HG03135 (cell line): ENCODE measurements at regions not wholly inside any gene's neighbourhood (a gene's known extent, or its start where the extent isn't known, plus 50 kb on each side); places are given as distances from the start of the nearest gene placed in this dataset.

Experiments
- ATAC-seq: cut with Tn5 transposase; IDR thresholded peaks from one replicate; pipeline ENCODE4 v1.9.1; 2021; ENCODE audit warnings: mild to moderate bottlenecking, moderate library complexity; ENCODE audit not compliant: unreplicated experiment

GRCh38 chrX:9191392-9191791 is 157.5 kb upstream of the FAM9B start:
- no peak for ATAC-seq

DNA sequence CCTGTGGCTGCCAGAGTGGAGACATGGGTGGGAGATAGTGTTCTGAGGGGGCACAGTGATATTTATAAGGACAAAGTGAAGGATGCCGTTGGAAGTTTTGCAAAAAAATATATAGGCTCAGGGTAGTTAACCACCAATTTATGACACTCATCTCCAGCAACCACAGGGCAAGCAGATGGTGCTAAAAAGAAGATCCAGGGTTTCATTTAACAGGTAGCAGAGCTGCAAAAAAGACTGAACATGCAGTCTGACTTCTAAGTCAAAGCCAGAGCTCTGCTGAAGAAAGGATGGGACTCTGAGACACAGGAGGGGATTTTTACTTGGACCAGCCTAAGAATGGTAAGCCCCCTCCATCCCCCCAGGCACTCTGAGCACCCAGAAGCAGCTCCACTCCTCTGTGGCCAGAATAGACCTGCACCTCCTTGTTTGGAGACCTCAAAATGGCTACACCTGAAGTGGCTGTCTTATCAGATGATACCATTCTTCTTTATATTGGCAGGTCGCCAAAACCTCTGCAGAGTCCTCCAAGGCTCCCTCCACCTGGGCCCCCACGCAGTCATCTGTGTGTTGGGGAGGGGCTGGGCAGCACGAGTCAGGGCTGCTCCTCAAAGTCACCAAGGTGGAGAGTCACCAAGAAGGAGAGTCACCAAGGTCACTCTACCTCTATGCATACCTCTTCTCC is 161.4 kb upstream of the FAM9B start:
- ATAC-seq = no peak

DNA sequence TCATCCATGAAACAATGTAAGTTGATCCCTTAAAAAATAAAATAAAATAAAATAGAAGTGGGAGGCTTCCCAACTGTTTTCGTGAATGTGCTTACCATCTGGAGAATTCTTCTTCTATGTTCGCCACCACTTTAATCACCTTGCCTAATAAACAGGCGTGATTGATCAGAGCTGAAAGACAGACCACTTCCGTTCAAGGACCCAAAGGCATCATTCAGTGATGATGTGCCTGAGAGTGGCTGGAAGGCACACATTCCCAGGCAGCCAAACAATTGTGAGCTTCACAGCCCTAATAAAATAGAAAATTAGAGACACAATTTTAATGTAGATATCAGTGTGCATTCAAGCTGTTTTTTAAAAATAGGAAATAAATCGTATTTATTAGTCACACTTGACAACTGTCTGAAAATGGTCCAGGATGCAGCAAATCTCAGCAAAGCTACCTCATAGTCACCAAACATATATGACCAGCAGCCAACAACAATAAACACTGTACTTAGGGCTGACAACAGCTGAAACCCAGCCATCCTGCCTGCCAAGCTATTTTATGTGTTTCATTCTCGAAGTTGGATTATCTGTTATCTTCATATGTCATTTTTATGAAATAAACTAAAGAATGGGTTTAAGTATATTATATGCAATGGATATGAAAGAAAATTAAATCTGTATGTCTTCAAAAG is 163.2 kb upstream of the FAM9B start:
- ATAC-seq = no peak

DNA sequence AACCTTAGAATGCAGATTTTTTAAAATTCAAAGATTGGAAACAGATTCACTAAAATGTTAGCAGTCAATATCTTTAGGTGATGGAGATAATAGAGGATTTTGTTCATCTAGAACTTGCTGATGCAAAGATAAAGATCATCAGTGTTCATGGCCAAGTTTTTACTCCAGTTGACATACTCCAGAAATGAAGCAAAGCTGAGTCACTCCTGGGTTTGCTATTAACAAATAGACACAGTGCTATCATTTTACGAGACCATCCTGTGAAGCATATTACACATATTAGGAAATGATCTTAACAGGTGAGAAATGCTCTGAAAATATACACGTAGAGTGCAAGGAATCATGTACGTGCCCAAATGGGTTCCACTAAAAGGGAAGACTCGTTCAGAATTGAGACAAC is 170.6 kb upstream of the FAM9B start:
- no peak for ATAC-seq

DNA sequence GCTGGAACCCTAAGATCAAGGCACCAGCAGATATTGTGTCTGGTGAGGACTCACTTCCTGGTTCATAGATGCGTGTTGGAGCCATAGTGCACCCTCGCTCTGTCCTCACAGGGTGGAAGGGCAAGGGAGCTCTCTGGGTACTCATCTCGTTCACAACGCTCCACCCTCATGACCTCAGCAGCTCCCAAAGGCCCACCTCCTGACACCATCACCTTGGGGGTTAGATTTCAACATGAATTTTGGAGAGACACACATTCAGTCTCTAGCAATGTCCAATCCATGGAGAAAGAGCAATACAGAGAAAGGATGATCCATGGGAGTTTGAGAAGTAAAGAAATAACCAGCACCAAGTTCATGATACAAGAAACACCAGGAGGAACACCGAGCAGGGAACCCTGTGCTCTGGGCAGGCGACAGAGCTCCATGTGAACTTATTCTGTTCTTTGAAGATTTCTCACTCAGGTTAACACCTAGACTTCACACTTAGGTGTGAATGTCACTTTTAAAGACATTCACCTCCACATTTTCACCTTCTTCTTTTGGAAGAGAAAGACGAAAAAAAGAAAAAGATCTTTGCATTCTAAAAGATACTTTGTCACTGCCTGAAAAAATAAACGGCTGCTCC is 171.8 kb upstream of the FAM9B start:
- no peak for ATAC-seq

GRCh38 chrX:9207142-9207541 is 173.2 kb upstream of the FAM9B start:
- no peak for ATAC-seq

GRCh38 chrX:9211269-9211668 is 177.3 kb upstream of the FAM9B start:
- no peak for ATAC-seq

DNA sequence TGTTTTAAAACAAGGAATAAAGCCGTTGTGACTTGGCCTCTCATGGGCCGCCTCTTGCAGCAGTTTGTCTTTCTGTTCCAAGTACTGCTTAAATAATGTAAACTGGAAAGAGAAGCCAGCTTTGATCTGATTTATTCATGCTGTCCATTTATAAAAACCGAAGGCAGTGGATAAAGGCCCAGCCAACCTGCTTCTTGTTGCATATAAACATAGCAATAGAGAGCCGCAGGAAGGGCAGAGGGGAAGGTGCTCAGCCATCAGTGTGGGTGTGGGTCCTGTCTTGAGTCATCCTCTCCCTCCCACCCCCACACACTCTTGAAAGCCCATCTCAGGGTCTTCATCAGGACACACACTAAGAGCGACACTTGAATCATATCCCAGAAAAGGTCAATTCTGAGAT is 187.9 kb upstream of the FAM9B start:
- ATAC-seq = no peak

- ATAC-seq = no peak
These were observed 188.4 kb upstream of the FAM9B start for GRCh38 chrX:9222299-9222698.

DNA sequence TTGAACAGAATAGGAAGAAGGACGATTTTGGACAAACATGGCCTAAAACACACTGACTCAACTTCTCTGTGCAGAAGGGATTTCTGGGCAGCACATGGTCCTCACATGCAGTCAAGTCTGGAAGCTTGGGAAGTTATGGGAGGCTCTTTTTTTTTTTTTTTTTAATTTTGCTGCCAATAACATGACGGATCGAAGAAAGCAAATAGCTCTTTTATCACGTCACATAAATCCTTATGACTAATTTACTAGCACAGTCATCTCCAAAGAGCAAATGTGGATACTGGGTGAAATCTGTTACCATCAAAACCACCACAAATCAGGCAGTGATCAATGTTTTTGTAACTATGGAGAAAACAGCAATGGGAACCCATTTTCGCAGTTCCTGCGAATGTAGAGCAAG is 193.3 kb upstream of the FAM9B start:
- ATAC-seq = no peak

GRCh38 chrX:9231491-9231890 is 197.6 kb upstream of the FAM9B start:
- ATAC-seq = no peak

DNA sequence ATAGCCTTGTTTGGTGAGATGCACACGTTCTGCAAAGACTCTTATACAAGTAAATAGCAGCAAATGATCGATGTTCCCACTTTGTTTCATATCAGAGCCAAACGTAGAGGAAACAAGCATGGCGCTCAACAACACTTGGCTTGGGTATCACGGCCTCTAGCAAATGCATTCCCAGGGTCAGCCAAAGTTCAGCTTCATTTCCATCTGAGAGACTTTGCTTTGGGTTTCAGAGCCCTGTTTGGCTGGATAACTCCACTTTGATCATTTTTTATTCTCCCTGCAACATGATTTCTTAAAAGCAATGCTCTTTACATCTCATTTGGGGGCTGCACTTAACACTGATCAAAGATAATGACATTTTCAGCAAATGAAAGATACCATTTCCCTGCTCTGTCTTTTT is 199.2 kb upstream of the FAM9B start:
- no peak for ATAC-seq

DNA sequence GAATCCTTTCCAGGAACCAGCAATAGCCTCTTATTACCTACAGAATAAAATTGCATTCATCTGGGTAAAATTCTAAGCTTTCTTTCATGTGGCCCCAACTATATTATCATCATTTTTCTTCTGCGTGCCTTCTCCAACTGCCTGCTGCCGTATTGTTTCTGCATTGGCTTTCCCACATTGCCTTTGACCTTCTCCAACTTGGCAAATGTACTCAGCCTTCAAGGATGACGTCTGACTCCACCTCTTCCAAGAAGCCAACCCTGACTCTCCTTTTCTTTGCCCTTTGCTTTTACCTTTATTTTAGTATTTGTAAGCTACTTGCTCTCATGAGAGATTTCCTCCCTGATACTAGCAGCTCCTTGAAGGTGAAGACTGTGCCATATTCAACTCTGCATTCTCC is 200.4 kb upstream of the FAM9B start:
- no peak for ATAC-seq

DNA sequence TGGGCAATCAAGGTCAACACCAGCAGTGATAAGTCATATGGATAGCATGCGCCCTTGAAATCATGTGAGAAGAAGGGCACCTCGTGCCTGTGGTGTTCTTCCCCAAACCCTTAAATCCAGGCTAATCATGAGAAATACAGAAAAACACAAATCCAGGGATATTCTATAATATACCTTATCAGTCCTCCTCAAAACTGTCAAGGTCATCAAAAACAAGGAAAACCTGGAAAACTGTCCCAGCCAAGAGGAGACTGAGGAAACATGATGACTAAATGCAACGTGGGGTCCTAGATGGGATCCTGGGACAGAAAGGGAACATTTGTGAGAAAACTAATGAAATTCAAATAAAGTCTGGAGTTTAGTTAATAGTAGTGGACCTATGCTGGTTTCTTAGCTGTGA is 201.8 kb upstream of the FAM9B start:
- ATAC-seq = no peak

GRCh38 chrX:9240956-9241355 is 207.0 kb upstream of the FAM9B start:
- no peak for ATAC-seq

DNA sequence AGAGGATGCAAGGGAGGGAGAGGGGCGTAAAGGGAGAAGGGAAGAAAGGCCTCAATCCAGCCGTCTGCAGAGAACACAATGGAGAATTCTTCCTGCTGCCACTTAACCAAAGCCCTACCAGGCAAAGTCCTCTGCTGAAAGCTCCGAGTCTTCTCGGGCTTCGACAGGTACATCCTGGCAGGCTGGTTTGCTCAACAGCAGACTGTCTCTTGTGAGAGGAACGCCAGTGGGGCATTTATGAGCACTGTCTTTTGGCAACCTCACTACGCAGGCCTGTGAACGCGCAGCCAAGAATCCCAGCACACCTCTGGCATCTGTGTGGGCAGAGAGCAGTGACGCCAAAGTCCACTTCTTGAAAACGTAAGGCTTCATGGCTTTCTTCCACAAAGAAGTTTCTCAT is 207.5 kb upstream of the FAM9B start:
- ATAC-seq = no peak

GRCh38 chrX:9249051-9249846 is 215.3 kb upstream of the FAM9B start:
- no peak for ATAC-seq

GRCh38 chrX:9252182-9252581 is 212.7 kb upstream of the TBL1X start:
- no peak for ATAC-seq

DNA sequence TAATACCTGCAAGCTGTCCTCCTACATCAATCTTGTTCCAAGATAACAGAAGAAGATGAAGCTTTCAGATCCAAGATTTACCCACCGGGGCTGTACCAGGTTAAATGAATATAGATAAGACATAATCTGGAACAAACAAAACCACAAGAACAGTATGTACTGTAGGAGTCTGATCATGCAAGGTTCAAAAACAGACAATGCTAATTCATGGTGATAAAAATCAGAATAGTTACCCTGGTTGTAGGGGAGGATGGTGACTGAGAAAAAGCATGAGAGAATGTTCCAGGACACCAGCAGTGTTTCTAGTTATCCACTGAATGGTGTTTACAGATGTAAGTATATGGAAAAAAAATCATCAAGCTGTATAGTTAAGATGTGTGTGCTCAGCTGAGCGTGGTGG is 211.6 kb upstream of the TBL1X start:
- no peak for ATAC-seq

- ATAC-seq = no peak
These were observed 207.0 kb upstream of the TBL1X start for GRCh38 chrX:9257718-9258420.
